ENCODE measurements at regions not wholly inside any gene's neighbourhood (a gene's known extent, or its start where the extent isn't known, plus 50 kb on each side); places are given as distances from the start of the nearest gene placed in this dataset.

DNA sequence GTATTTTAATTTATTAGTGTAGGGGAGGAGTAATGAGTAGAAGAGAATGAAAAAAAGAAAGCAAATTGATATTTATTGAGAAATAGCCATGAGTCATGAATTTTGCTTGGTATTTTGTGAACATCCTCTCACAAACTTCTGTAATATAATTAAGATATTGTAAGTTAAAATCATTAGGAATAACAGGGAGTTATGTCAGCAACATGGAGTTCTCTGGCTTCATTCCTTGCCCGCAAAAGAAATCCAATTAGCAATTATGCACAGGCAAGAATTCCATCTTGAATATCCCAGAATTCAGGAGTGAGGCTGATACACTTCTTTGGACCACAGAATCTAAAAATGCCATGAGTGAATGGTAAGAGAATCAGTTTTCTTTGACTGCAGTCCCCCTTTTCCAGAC lies 94.3 kb upstream of the PTHLH start:
- TF ChIP-seq, protein P1, sequence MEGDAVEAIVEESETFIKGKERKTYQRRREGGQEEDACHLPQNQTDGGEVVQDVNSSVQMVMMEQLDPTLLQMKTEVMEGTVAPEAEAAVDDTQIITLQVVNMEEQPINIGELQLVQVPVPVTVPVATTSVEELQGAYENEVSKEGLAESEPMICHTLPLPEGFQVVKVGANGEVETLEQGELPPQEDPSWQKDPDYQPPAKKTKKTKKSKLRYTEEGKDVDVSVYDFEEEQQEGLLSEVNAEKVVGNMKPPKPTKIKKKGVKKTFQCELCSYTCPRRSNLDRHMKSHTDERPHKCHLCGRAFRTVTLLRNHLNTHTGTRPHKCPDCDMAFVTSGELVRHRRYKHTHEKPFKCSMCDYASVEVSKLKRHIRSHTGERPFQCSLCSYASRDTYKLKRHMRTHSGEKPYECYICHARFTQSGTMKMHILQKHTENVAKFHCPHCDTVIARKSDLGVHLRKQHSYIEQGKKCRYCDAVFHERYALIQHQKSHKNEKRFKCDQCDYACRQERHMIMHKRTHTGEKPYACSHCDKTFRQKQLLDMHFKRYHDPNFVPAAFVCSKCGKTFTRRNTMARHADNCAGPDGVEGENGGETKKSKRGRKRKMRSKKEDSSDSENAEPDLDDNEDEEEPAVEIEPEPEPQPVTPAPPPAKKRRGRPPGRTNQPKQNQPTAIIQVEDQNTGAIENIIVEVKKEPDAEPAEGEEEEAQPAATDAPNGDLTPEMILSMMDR (IDR thresholded peaks at IDR 0.05; ENCODE audit: extremely low read depth in 1 of 2, insufficient read depth in 1 of 2, low read depth in 1 of 2, low read length in 2 of 2), result no peak
- TF ChIP-seq EZH2 (IDR thresholded peaks at IDR 0.05; ENCODE audit: borderline replicate concordance, low read depth, low read length, severe bottlenecking) (no peak), POLR2A (IDR thresholded peaks at IDR 0.05; ENCODE audit: low read depth, low read length) (no peak), JUN (IDR thresholded peaks at IDR 0.05; ENCODE audit: borderline replicate concordance, insufficient read depth, insufficient read length, low read depth) (no peak), POLR2AphosphoS5 (IDR thresholded peaks at IDR 0.05; ENCODE audit: insufficient read depth, low read depth, low read length) (no peak), GATA2 (IDR thresholded peaks at IDR 0.05; ENCODE audit: insufficient read depth, insufficient read length, low read depth, low read length) (no peak)
- TF ChIP-seq, protein P2, sequence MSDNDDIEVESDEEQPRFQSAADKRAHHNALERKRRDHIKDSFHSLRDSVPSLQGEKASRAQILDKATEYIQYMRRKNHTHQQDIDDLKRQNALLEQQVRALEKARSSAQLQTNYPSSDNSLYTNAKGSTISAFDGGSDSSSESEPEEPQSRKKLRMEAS (IDR thresholded peaks at IDR 0.05; ENCODE audit: insufficient read depth, insufficient read length), result no peak
